ENCODE measurements at regions not wholly inside any gene's neighbourhood (a gene's known extent, or its start where the extent isn't known, plus 50 kb on each side); places are given as distances from the start of the nearest gene placed in this dataset.

DNA sequence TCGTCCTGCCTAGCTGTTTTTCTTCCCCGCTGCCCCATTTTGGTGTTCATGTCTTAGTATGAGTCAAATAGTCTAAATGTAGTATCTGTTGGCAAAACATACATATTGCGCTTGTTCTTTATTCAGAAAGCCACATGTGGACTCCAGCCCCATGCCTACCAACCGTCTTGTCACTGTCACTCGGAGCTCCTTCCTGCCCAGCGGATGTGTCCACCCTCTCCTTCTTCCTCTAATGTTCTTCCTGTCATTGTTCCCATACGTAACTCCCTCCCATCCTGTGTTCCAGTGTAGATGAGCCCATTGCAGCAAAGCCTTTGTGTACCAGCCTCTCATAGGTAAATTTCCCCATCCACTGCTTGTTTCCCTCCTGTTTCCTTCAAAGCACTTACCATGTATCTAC lies 120.5 kb downstream of the TMX1 start:
- Histone ChIP-seq H3K4me2 (ENCODE audit: low read length) (no peak overlapping the region), H3K9ac (ENCODE audit: low read length) (no peak overlapping the region), H3K4me3 (replicated peaks in 1 of 2; ENCODE audit: low read depth in 1 of 2, low read length in 2 of 2) (no peak overlapping the region), H3K27me3 (ENCODE audit: insufficient read depth, low read length) (no peaks in the 10 kb centered on the region), H3K27ac (ENCODE audit: low read depth, low read length) (no peak overlapping the region), H4K20me1 (ENCODE audit: insufficient read depth) (no peaks in the 10 kb centered on the region), H2AFZ (ENCODE audit: low read depth, low read length, poor library complexity, severe bottlenecking) (no peak overlapping the region), H3K9me2 (ENCODE audit: insufficient read depth) (no peaks in the 10 kb centered on the region; the same call in 1 of the 2 replicates), H3K4me1 (ENCODE audit: control insufficient read depth in 1 of 2, insufficient read depth in 2 of 2, low read length in 2 of 2) (no peaks in the 10 kb centered on the region), H3K9me3 (ENCODE audit: control insufficient read depth in 1 of 2, insufficient read depth in 1 of 2, low read depth in 1 of 2, low read length in 2 of 2) (no peaks in the 10 kb centered on the region), H3K79me2 (ENCODE audit: insufficient read depth, low read length) (no peaks in the 10 kb centered on the region), H3K36me3 (ENCODE audit: control insufficient read depth in 1 of 2, insufficient read depth in 2 of 2, low read length in 2 of 2) (no peaks in the 10 kb centered on the region)
- CTCF ChIA-PET = interaction anchor here (0.6 kb wide), 1 partner anchor 291 kb away, joined by 3 read pairs; the partner anchor contains the start of gene FRMD6
- RAD21 ChIA-PET (ENCODE audit: low non-redundant PET in 1 of 2, low total read pairs in 2 of 2, uncharacterized antibody in 2 of 2, unreplicated experiment in 2 of 2) = no interaction called here
- DNase-seq (ENCODE audit: low read depth, low spot score) = no peak
- TF ChIP-seq YY1 (IDR thresholded peaks at IDR 0.05; ENCODE audit: extremely low read depth, insufficient replicate concordance, low read depth, low read length) (no peak), FOSL1 (IDR thresholded peaks at IDR 0.05; ENCODE audit: low read depth) (no peak), EZH2phosphoT487 (IDR thresholded peaks at IDR 0.05; ENCODE audit: borderline replicate concordance) (no peak), ZFX (IDR thresholded peaks at IDR 0.05) (no peak), ZNF274 (IDR thresholded peaks at IDR 0.05; ENCODE audit: low read depth, low read length) (no peak), TCF7L2 (IDR thresholded peaks at IDR 0.05; ENCODE audit: borderline replicate concordance, extremely low read depth, insufficient read depth, insufficient read length) (no peak), CEBPB (IDR thresholded peaks at IDR 0.05; ENCODE audit: low read depth) (no peak), CBX3 (IDR thresholded peaks at IDR 0.05; ENCODE audit: low read depth) (no peak), SRF (IDR thresholded peaks at IDR 0.05; ENCODE audit: low read depth) (no peak), RAD21 (IDR thresholded peaks at IDR 0.05; ENCODE audit: low read depth) (no peak), SP1 (IDR thresholded peaks at IDR 0.05; ENCODE audit: low read depth) (no peak), POLR2AphosphoS5 (IDR thresholded peaks at IDR 0.05; ENCODE audit: low read depth, low read length) (no peak), POLR2A (IDR thresholded peaks at IDR 0.05; ENCODE audit: borderline replicate concordance, extremely low read depth, insufficient read depth, insufficient read length) (no peak)
- TF ChIP-seq, protein P1, sequence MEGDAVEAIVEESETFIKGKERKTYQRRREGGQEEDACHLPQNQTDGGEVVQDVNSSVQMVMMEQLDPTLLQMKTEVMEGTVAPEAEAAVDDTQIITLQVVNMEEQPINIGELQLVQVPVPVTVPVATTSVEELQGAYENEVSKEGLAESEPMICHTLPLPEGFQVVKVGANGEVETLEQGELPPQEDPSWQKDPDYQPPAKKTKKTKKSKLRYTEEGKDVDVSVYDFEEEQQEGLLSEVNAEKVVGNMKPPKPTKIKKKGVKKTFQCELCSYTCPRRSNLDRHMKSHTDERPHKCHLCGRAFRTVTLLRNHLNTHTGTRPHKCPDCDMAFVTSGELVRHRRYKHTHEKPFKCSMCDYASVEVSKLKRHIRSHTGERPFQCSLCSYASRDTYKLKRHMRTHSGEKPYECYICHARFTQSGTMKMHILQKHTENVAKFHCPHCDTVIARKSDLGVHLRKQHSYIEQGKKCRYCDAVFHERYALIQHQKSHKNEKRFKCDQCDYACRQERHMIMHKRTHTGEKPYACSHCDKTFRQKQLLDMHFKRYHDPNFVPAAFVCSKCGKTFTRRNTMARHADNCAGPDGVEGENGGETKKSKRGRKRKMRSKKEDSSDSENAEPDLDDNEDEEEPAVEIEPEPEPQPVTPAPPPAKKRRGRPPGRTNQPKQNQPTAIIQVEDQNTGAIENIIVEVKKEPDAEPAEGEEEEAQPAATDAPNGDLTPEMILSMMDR (IDR thresholded peaks at IDR 0.05 in 2 of 3, conservative IDR thresholded peaks at IDR 0.05 in 1 of 3; ENCODE audit: borderline replicate concordance in 1 of 3, insufficient read depth in 1 of 3, low read depth in 2 of 3, low read length in 2 of 3) = no peak
- TF ChIP-seq, protein P2, sequence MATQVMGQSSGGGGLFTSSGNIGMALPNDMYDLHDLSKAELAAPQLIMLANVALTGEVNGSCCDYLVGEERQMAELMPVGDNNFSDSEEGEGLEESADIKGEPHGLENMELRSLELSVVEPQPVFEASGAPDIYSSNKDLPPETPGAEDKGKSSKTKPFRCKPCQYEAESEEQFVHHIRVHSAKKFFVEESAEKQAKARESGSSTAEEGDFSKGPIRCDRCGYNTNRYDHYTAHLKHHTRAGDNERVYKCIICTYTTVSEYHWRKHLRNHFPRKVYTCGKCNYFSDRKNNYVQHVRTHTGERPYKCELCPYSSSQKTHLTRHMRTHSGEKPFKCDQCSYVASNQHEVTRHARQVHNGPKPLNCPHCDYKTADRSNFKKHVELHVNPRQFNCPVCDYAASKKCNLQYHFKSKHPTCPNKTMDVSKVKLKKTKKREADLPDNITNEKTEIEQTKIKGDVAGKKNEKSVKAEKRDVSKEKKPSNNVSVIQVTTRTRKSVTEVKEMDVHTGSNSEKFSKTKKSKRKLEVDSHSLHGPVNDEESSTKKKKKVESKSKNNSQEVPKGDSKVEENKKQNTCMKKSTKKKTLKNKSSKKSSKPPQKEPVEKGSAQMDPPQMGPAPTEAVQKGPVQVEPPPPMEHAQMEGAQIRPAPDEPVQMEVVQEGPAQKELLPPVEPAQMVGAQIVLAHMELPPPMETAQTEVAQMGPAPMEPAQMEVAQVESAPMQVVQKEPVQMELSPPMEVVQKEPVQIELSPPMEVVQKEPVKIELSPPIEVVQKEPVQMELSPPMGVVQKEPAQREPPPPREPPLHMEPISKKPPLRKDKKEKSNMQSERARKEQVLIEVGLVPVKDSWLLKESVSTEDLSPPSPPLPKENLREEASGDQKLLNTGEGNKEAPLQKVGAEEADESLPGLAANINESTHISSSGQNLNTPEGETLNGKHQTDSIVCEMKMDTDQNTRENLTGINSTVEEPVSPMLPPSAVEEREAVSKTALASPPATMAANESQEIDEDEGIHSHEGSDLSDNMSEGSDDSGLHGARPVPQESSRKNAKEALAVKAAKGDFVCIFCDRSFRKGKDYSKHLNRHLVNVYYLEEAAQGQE (IDR thresholded peaks at IDR 0.05; ENCODE audit: low read depth) = no peak
- TF ChIP-seq, protein P3, sequence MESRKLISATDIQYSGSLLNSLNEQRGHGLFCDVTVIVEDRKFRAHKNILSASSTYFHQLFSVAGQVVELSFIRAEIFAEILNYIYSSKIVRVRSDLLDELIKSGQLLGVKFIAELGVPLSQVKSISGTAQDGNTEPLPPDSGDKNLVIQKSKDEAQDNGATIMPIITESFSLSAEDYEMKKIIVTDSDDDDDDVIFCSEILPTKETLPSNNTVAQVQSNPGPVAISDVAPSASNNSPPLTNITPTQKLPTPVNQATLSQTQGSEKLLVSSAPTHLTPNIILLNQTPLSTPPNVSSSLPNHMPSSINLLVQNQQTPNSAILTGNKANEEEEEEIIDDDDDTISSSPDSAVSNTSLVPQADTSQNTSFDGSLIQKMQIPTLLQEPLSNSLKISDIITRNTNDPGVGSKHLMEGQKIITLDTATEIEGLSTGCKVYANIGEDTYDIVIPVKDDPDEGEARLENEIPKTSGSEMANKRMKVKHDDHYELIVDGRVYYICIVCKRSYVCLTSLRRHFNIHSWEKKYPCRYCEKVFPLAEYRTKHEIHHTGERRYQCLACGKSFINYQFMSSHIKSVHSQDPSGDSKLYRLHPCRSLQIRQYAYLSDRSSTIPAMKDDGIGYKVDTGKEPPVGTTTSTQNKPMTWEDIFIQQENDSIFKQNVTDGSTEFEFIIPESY (IDR thresholded peaks at IDR 0.05; ENCODE audit: extremely low read depth, insufficient replicate concordance, low read length) = no peak
- TF ChIP-seq, protein P4, sequence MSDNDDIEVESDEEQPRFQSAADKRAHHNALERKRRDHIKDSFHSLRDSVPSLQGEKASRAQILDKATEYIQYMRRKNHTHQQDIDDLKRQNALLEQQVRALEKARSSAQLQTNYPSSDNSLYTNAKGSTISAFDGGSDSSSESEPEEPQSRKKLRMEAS (IDR thresholded peaks at IDR 0.05) = no peak
- TF ChIP-seq, protein P5, sequence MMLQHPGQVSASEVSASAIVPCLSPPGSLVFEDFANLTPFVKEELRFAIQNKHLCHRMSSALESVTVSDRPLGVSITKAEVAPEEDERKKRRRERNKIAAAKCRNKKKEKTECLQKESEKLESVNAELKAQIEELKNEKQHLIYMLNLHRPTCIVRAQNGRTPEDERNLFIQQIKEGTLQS (IDR thresholded peaks at IDR 0.05) = no peak
- POLR2A ChIA-PET = no interaction called here
- intact Hi-C loops (cut with micrococcal nuclease) = no loop called here
- no TSS peak for BruUV-seq (replicated peaks)
- no peak for ATAC-seq
